ENCODE measurements at regions not wholly inside any gene's neighbourhood (a gene's known extent, or its start where the extent isn't known, plus 50 kb on each side); places are given as distances from the start of the nearest gene placed in this dataset.

DNA sequence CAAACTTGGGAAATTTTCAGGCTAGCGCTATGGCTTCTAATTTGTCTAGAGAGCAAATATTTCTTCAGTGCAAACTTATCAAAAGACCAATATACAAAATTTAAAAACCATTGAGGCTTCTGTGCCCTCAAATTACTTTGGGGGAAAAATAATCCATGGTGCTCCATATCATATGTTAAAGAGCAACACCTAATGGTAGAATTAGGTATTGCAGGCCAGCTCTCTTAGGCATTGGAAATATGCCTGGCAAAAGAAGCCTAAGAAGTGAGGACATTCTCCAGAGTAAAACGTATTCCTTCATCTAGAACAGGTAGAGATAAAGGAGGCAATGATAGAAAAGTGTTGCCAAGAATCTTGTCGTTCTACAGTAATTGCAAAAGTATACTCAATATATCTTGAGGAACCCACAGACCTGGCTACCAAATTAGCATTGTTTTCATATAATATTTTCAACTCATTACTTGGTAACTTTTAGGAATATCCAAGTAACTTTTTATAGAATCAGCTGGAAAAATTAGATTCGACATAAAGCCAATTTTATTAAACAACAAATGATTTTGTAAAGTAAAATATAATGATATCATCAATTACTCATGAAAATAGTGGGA is 401.1 kb downstream of the BCL11A start:
- no peak for DNase-seq

DNA sequence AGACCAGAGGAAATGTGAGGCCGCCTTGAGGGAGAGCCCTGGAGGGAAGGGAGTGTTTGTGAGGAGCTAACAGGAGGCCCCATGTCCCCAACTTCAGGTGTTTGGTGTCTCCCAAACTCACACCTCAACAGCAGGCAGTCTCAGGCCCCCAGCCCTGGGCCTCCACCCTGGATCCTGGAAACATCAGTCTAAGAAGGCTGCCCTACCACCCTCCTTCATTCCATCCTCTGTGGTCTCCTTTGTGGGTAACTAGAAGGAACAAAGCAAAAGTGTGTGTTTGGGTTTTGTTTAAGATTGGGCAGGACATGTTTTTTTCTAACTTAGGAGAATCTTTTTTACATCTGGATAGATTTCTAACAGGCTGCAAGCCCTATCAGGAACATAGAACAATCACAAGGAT is 404.3 kb downstream of the BCL11A start:
- no peak for DNase-seq

DNA sequence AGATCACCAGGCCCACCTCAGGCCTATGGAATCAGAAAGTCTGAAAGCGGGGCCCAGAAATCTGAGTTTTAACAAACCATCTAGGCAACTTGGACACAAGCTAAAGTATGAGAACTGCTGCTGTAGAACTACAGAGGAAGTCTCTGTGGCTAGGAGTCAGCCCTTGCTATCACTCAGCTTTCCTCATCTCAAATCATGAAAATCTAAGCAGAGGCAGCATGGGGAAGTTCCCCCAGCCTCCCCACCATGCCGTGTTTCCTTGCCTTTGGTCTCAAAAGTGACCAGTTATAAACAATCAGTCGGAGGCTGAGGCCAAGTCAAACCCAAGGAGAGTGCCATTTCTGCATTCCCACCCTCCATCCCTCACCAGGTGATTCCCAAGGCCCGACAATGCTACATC is 404.7 kb downstream of the BCL11A start:
- no peak for DNase-seq

DNA sequence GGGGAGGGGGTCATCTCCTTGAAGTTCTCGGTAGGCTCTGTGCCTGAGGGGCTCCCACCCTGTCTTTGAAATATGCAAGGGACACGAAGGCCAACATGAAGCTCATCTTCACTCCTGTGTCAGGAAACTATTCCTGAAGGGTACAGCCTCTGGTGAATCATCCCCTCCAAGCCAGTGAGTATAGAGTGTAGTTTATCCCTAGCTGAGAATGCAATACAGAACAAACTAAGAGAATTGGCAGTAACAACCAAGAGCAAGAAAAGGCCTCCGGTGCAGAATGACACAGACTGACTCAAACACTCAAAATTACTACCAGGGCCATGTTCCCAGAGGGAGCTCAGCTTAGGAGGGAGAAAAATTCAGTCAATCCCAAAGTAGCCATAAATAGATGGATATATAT is 413.3 kb downstream of the BCL11A start:
- no peak for DNase-seq

DNA sequence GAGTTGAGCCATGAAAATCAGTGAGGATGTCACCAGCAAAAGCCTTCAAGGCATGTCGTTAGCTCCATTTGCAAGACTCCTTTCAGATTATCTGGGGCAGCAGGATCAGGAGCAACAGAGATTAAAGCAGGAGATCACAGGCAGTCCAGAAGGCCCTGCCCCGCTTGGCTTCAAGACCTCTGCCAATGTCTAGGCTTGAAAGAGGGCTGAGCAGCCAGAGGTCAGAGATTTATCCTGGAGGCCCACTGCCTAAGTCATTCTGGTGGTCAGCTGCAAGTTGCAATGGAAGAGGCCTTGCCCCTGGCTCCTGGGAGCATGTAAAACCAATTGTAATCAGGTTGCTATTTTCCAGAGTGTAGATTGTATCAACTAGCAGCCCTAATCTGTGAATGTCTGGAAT is 416.5 kb downstream of the BCL11A start:
- DNase-seq: no peak

DNA sequence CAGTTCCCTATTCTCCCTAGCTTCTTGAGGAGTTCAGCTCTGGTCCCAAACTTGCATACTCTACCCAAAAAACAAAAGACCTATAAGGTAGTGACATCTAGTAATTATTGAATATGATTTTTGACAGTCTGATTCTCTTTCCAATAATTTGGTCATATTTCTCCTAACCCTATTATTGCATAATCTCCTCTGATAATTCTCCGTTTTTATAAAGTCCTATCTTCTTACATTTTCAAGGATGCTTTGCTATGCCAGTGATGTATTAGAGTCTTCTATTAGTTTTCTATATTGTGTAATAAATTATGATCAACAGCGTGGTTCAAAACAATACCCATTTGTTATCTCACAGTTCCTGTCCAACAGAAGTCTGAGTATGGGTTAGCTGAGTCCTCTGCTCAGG is 426.3 kb downstream of the BCL11A start:
- DNase-seq: no peak

DNA sequence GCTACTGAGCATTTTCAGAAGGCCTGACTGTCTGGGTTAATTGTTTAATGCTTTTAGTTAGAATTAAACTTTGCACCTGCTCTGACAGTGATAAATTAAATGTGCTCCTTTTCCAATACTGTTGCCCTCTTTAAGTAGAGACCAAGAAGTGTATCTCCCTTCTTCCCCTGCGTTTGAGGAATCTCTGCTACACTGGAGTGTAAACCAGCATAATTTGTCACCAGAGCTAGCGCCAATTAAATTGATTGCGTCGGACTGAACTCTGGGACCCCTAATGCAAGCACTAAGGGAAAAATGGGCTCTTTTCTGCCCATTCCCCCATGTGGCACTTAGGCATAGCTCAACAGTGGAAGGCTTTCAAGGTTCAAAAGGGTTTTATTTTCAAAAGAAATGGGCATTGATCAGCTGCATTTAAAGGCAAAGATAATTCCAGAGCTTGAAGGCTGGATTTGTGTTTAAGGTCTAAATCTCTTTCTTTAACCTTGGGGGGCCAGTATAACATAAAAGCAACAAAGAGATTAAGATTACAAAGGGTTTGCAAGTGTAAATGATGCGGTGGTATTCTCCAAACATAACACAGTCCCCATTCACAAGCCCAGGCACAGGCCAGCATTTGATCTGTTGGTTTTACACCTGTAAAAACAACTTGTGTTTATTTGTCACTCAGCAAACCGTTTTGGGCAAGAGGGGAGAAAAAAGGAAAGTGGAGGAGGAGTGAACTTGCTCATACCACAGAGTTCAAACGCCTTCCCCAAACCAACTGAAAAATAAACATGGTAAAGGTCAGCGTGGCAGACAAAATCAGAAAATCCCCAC is 427.6 kb downstream of the BCL11A start:
- DNase-seq: no peak

DNA sequence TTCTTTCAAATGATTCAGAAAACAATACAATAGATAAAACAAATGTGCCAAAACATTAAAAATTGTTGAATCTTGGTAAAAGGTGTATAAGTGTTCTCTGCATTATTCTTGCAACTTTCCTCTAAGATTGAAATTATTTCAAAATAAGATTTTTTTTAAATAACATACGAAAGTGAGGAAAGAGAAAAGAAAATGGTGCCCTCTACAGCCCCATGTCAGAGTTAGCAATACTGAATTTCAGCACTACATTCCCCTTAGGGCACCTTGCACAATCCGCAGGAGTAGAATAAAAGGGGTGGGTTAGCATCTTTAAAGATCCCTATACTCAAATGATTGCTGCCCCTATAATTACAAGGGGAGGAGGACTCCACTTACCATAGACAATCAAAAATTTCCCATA is 433.7 kb downstream of the BCL11A start:
- no peak for DNase-seq

DNA sequence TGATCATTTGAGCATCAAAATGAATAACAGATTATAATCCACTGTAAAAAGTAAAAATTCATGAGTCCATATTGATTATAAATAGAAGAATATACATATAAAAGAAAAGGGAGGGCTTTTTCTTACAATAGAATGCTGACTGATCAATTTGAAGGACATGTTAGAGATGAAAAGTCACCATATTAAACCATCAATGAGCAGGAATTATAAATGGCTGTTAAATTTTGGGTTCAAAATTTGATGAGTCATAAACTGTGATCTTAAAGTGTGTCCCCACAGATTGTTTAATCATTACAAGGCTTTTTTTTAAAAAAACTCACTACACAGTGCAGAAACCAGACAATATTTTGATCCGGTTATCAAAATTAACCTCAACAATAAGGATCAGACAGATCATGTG is 434.5 kb downstream of the BCL11A start:
- DNase-seq: no peak

DNA sequence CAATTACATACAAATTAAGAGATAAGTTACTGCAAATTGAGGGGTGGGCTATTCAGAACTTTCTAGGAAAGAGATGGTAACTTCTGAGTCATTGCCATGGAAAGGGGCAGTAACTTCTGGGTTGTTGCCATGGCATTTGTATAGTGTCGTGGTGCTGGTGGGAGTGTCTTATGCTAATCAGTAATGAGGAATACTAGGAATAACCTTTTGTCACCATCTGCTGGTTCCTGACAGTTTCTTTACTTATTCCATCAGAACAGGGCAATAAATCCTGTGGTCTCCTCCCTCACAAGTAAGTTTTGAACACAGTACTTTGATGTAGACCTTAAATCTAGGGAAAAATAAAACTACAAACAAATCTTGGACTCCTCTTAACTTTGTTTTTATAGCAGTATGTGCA is 435.4 kb downstream of the BCL11A start:
- DNase-seq: no peak

DNA sequence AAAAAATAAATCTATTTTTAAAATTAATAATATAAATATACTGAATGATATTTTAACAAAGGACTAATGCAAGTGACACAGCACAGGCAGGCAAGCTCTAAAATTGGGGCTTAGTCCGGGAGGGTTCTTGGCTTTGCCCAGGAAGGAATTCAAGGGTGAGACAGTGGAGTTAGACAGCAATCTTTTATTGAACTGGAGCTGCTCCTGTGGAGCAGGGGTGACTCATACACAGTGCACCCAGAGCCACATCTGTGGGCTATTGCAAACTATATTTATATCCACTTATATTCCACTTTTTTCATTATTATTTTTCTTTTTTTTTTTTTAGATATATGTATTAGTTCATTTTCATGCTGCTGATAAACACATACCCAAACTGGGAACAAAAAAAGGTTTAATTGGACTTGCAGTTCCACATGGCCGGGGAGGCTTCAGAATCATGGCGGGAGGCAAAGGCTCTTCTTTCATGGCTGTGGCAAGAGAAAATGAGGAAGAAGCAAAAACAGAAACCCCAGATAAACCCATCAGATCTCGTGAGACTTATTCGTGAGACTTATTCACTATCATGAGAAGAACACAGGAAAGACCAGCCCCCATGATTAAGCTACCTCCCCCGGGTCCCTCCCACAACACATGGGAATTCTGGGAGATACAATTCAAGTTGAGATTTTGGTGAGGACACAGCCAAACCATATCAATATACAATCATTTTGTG is 437.1 kb downstream of the BCL11A start:
- no peak for DNase-seq

DNA sequence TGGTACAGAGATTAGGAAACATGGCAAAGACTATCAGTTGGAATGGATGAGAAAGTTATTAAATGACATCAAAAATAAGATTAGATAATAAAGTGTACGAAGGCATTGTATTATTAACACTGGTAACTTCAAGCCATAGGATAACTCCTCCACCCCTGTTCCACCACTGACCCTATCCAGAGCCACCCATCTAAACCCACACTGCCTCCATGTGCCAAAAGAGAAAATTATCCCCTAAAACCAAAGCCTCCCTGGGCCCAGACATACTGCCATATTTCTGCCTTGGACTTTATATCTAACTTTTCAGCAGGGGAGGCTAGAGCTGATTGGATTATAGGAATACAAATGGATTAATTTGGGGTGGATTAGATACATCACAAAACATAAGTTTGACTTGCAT is 443.7 kb downstream of the BCL11A start:
- DNase-seq: no peak

DNA sequence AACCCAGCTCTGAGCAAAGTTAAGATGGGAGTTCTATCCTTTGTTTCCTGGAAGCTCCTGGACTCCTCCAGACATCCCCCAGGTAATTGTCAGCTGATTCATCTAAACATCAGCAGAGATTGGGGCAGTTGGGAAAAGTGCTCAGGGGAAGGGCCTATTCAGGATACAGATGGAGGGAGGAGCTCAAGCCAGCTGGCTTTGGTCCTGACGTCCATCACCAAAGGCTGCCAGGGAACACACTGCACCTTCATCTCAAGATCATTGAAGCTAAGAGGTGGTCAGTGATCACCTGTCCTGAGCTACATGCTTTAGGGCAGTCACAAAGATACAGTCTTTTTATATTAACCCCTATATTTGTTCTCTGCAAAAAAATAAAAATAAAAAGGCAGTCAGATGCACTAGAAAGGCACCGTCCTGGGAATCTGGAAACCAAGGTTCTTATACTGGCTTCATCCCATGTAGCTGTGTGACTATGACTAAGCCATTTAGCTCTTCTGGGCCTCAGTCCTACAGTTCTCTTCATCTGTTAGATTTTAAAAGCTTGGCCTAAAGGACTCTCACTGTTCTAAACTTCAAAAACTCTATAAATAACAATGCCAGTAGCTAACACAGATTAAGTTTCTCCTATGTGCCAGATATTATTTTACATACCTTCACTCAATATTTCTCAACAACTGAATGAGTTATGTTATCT is 446.5 kb downstream of the BCL11A start:
- no peak for DNase-seq

DNA sequence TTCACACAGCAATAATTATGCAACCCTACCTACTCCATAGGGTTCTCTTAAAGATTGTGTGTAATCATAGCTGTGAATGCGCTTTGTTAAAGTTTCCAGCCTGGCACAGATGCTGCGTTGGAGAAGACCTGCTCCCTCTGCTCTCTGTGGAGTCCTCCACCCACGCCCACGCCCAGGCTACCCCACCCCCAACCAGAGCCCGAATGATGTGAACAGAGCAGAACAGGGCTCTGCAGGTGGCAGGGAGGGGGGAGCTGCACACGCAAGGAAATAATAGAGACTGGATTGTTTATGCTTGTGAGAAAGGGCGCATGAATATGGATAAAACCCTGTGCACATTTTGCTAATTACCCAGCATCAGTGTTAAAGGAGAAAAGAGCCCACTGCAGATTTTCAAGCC is 447.5 kb downstream of the BCL11A start:
- no peak for DNase-seq

DNA sequence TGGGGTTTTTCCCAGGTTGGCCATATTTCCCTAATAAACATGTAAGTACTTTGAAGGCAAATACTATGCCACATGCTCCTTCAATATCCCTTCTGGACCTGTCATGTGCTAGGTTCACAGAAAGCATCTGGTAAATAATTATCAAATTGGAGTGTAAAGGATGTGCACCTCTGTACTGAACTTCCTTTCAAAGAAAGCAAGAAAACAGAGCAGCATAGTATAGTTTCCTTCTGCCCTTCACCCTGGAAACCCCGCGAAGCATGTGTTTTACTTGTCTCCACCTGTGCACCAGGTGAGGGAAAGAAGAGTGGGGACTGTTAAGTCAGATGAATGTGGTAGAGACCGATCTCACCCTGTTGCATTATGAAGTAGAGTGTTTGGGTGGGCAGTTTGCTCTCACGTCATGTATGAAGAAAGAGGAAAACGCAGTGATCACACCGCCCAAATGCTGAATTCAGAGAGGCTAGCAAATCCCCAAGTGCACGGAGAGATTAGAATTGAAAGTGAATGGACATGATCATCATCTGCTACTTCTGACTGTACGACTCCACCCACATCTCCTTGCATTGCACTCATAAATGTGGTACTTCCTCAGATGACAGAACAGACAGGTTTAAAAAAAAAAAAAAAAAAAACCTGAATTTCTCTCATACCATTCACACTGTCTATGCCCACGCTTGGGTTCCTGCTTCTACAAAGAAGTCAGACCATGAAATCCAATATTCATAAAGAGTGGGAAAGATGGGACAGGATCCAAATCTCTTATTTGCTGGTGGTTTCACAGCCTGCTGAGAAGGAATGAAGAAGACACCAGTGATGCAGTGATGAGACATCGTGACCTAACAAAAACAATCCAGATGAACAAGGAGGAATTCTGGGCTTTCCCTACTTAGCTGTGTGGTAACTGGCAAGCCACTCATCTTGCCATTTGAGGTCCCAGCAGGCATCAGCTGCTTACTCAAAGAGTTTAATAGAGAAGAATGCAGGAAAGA is 448.6 kb downstream of the BCL11A start:
- DNase-seq: no peak

DNA sequence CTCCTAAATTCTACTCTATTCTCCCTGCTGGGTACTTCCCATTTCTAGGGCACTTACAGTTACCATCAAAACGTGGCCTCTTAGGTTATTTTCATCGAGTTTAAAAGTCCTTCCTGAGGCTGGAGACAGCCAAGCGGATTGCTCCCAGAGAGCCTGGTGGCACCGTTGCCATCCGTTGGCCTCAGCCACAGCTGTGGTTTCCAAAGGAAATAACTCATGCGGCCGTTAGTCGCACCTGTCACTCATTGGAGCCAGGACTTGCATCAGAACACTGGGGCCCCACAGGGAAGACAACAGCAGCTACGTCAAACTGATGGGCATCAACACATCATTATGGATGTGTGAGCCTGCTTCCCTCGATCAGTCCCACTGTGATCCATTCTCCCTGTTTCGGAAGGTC is 453.4 kb downstream of the BCL11A start:
- no peak for DNase-seq

DNA sequence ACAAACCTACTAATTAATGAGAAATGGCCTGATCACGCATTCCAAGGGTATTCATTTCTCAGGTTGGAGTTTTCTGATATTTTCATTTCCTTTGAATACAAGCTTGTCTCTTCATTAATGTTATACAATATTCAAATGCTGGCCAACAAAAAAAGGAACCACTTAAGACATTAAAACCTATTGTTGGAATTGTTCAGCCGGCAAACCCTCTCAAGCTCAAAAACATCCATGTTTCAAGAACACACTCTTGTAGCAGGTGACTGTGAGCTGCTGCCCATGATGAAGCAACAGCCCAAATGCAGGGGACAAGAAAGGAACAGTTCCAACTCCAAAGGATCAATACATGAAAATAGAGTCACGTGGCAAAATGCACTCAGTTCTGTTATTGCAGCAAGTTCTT is 454.5 kb downstream of the BCL11A start:
- no peak for DNase-seq

DNA sequence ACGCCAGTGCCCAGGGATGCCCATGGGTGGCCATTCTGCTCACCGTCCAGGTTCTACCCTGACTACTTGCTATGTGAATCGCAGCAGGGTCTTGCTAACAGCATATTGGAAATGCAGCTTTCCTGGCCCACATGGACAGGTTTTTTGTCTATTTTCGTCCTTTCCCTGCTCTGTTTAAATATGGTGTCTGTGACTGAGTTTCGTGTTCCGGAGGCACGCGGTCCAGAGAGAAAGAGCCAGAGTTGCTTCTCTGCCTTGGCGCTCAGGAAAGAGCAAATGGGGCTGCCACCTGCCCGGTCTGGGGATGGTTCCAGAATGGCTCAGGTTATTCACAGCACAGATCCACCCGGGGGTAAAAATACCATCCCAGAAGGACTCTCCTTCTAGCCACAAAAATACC is 456.2 kb downstream of the BCL11A start:
- DNase-seq: no peak

DNA sequence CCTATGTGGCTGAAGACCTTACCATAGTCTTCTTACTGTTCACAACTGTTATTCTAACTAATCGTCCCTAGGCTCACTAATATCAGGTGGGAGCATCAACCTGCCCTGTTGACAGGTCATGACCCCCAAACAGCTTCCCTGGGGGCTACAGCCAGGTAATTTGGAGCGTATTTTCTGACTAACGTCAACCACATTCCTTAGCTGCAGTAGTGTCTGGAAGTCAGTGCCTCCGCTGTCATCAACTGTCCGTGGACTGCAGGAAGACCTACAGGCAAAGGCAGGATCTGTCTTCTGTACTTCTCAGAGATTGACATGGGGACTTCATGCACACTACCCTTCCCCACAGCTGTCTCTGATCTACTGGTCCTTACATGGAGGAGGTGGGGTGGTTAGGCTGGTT is 456.9 kb downstream of the BCL11A start:
- DNase-seq: no peak

DNA sequence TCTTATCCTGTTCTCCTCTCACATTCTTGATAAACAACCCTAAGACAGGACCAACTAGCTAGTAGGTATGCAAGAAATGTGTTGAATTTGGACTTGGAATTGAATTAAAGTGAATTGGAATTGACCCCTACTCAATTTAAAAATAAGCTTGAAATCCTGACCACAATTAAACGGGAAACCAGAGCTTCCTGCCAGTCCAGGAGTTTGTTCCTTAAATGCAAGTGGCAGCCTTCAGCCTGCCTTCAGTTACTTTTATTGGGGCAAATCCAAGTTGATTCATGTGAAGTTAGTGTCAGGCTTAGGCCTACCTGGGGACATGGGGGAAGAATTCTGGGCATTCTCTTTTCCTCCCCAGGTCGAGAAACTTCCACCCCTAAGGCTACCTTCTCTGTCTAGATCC is 457.6 kb downstream of the BCL11A start:
- no peak for DNase-seq

DNA sequence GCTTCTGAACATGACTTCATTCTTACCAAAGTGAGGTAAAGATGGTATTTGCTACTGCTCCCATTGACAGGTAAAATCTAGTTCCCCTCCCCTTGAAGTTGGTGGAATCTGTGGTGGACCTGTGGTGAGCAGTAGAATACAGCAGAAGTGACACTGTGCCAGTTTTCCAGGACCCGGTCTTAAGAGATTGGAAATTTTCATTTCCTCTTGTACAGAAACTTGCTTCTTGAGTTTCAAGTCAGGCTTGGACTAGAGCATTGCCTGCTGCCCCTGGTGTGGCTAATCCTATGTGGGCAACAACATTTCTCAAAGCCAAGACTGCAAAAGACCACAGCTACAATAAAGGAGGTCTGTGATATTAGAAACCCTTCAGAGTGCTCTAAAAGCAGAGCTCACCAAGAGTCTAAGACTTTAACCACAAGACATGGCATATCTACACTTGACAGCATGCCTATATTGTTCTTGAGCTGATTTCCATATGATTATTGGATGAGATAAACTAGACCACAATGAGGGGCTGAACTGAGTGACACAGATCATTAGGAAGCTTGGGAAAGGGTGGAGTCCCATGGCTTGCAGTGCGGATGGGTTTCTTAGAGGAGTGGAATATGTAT is 458.1 kb downstream of the BCL11A start:
- no peak for DNase-seq

DNA sequence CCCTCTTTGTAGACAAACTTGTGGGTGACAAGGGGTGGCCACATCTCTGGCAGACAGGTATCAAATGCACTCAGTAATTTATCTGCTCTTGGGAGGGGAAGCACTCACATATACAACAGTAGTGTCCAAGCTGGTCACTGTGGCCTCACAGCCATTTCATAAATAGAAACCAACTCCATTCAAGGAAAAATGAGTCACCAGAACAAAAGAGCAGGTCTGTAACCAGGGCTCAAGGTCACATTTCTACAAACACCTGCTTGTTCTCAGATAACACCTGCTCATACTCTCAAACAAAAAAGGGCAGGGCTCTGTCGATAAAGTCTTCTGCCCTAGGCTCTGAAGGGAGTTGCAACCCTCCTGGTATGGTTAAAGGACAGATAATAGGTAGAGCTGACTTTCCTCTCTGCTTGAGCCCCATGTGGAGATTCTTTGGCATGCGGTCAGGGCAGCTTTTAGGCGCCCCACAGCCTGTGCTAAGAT is 459.0 kb downstream of the BCL11A start:
- DNase-seq: no peak
